GM18909 (cell line): ENCODE measurements at regions not wholly inside any gene's neighbourhood (a gene's known extent, or its start where the extent isn't known, plus 50 kb on each side); places are given as distances from the start of the nearest gene placed in this dataset.

Experiments
- ATAC-seq: cut with Tn5 transposase; IDR thresholded peaks from one replicate; pipeline ENCODE4 v1.9.1; 2021; ENCODE audit warnings: mild to moderate bottlenecking; ENCODE audit not compliant: unreplicated experiment, poor library complexity

- ATAC-seq: no peak
Observed at GRCh38 chr13:85413664-85414063, 385.6 kb downstream of the SLITRK6 start.

- ATAC-seq: no peak
Observed at GRCh38 chr13:85412448-85412847, 386.8 kb downstream of the SLITRK6 start.

- ATAC-seq: no peak
Observed at GRCh38 chr13:85411591-85411990, 387.6 kb downstream of the SLITRK6 start.

- no peak for ATAC-seq
Observed at GRCh38 chr13:85408415-85408814, 390.8 kb downstream of the SLITRK6 start.

- ATAC-seq: no peak
Observed at GRCh38 chr13:85406269-85406975, 392.8 kb downstream of the SLITRK6 start.

GRCh38 chr13:85405316-85405897 lies 393.8 kb downstream of the SLITRK6 start:
- ATAC-seq: no peak

- no peak for ATAC-seq
Observed at GRCh38 chr13:85386424-85386823, 412.8 kb downstream of the SLITRK6 start.

- ATAC-seq: no peak
Observed at GRCh38 chr13:85383291-85383690, 415.9 kb downstream of the SLITRK6 start.

- no peak for ATAC-seq
Observed at GRCh38 chr13:85381082-85381481, 418.1 kb downstream of the SLITRK6 start.

GRCh38 chr13:85379991-85380390 lies 419.2 kb downstream of the SLITRK6 start:
- ATAC-seq: no peak

GRCh38 chr13:85379433-85379832 lies 419.8 kb downstream of the SLITRK6 start:
- no peak for ATAC-seq

- no peak for ATAC-seq
Observed at GRCh38 chr13:85377783-85378182, 421.4 kb downstream of the SLITRK6 start.

GRCh38 chr13:85373322-85373721 lies 425.9 kb downstream of the SLITRK6 start:
- ATAC-seq: no peak

GRCh38 chr13:85371254-85371653 lies 428.0 kb downstream of the SLITRK6 start:
- no peak for ATAC-seq

GRCh38 chr13:85368686-85369085 lies 430.5 kb downstream of the SLITRK6 start:
- ATAC-seq: no peak

- ATAC-seq: no peak
Observed at GRCh38 chr13:85367887-85368286, 431.3 kb downstream of the SLITRK6 start.

GRCh38 chr13:85366759-85367417 lies 432.3 kb downstream of the SLITRK6 start:
- ATAC-seq: no peak

- ATAC-seq: no peak
Observed at GRCh38 chr13:85363504-85363903, 435.7 kb downstream of the SLITRK6 start.

- ATAC-seq: no peak
Observed at GRCh38 chr13:85362980-85363379, 436.2 kb downstream of the SLITRK6 start.

GRCh38 chr13:85347251-85347650 lies 452.0 kb downstream of the SLITRK6 start:
- ATAC-seq: no peak

- ATAC-seq: no peak
Observed at GRCh38 chr13:85334187-85334586, 465.0 kb downstream of the SLITRK6 start.
